GM19468 (cell line): ENCODE measurements at regions not wholly inside any gene's neighbourhood (a gene's known extent, or its start where the extent isn't known, plus 50 kb on each side); places are given as distances from the start of the nearest gene placed in this dataset.
"Not testable (repeated sequence)": the region's sequence is repeated elsewhere in the genome, so short reads cannot be mapped to it uniquely, and the experiment has no call there.

Experiments used
- ATAC-seq: cut with Tn5 transposase; IDR thresholded peaks from one replicate; pipeline ENCODE4 v1.9.1; 2021; ENCODE audit warnings: mild to moderate bottlenecking, moderate library complexity, moderate number of reproducible peaks; ENCODE audit not compliant: unreplicated experiment; ENCODE audit errors: extremely low read depth

GRCh38 chr7:51373607-51374006 is 57.0 kb upstream of the COBL start:
- ATAC-seq = not testable (repeated sequence)

GRCh38 chr7:51369746-51370145 is 53.1 kb upstream of the COBL start:
- no peak for ATAC-seq

GRCh38 chr7:51369228-51369627 is 52.6 kb upstream of the COBL start:
- ATAC-seq = not testable (repeated sequence)

DNA sequence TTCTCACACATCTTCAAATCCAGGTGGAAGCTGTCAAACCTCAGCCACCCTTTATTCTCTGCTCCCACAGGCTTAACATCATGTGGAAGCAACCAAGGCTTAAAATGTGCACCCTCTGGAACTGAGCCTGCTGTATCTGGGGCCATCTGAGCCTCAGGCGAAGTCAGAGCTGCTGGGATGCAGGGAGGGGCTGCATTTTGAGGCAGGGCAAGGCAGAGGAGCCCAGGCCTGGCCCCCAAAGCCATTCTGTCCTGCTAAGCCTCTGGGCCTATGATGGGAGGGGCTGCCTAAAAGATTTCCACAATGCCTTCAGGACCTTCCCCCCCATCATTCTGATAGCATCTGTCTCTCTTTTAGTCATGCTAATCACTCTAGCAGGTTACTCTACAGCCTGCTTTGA is 51.7 kb upstream of the COBL start:
- no peak for ATAC-seq

- no peak for ATAC-seq
Observed at GRCh38 chr7:51367614-51367968, 51.0 kb upstream of the COBL start.

GRCh38 chr7:51366930-51367613 is 50.5 kb upstream of the COBL start:
- ATAC-seq = no peak
